NT2/D1 (cell line): ENCODE measurements at regions not wholly inside any gene's neighbourhood (a gene's known extent, or its start where the extent isn't known, plus 50 kb on each side); places are given as distances from the start of the nearest gene placed in this dataset.
"Not testable (repeated sequence)": the region's sequence is repeated elsewhere in the genome, so short reads cannot be mapped to it uniquely, and the experiment has no call there.

Experiments
- DNase-seq: peaks from one replicate; pipeline ENCODE4 v3.0.0-alpha.2; 2011; ENCODE audit warnings: low read depth, low spot score
- H3K27me3 ChIP-seq: 2 replicates; pipeline ENCODE4 v1.6.0; 2011; ENCODE audit warnings: mild to moderate bottlenecking; ENCODE audit not compliant: insufficient read length, insufficient read depth
- H3K36me3 ChIP-seq: 2 replicates; pipeline ENCODE4 v1.6.1; 2011; ENCODE audit warnings: mild to moderate bottlenecking, low read length, mixed read lengths; ENCODE audit not compliant: insufficient read depth, insufficient read length
- H3K4me1 ChIP-seq: 2 replicates; pipeline ENCODE4 v1.5.1; 2011; ENCODE audit not compliant: insufficient read depth, insufficient read length
- H3K4me3 ChIP-seq: 2 replicates; pipeline ENCODE4 v1.5.1; 2011; ENCODE audit warnings: low read depth; ENCODE audit not compliant: insufficient read length
- H3K9ac ChIP-seq: 2 replicates; pipeline ENCODE4 v1.6.0; 2011; ENCODE audit warnings: low read depth; ENCODE audit not compliant: insufficient read length
- H3K9me3 ChIP-seq: 2 replicates; pipeline ENCODE4 v1.5.1; 2011; ENCODE audit warnings: mild to moderate bottlenecking, low read length; ENCODE audit not compliant: insufficient read depth
- SUZ12 ChIP-seq: IDR thresholded peaks from 2 replicates; pipeline ENCODE4 v1.6.1; 2011; ENCODE audit not compliant: insufficient read length, insufficient read depth; ENCODE audit errors: extremely low read depth
- YY1 ChIP-seq: IDR thresholded peaks from 2 replicates; pipeline ENCODE4 v1.6.1; 2011; ENCODE audit not compliant: insufficient read length, insufficient read depth
- ZNF274 ChIP-seq: IDR thresholded peaks from 2 replicates; pipeline ENCODE4 v1.6.1; 2011; ENCODE audit warnings: mild to moderate bottlenecking, low read depth, low read length

- Histone ChIP-seq H3K9ac (no peak overlapping the region), H3K4me1 (no peaks in the 10 kb centered on the region), H3K4me3 (no peak overlapping the region), H3K9me3 (no peaks in the 10 kb centered on the region), H3K36me3 (no peaks in the 10 kb centered on the region), H3K27me3 (no peaks in the 10 kb centered on the region)
- no peak for DNase-seq
- TF ChIP-seq SUZ12 (no peak), YY1 (no peak)
These were observed 1467.0 kb upstream of the B3GALT2 start for GRCh38 chr1:194653385-194653784.

GRCh38 chr1:194647118-194647517 lies 1460.7 kb upstream of the B3GALT2 start:
- H3K27me3 ChIP-seq, result no peaks in the 10 kb centered on the region
- no peak for DNase-seq
- no peak overlapping the region for H3K4me3 ChIP-seq
- no peaks in the 10 kb centered on the region for H3K4me1 ChIP-seq
- H3K36me3 ChIP-seq, result no peaks in the 10 kb centered on the region
- TF ChIP-seq YY1, result no peak
- TF ChIP-seq SUZ12, result no peak
- no peak for TF ChIP-seq ZNF274
- no peak overlapping the region for H3K9ac ChIP-seq
- no peaks in the 10 kb centered on the region; the same call in 1 of the 2 replicates for H3K9me3 ChIP-seq

- Histone ChIP-seq H3K9ac (no peak overlapping the region), H3K4me1 (no peaks in the 10 kb centered on the region), H3K36me3 (no peaks in the 10 kb centered on the region), H3K27me3 (no peaks in the 10 kb centered on the region), H3K4me3 (no peak overlapping the region), H3K9me3 (no peaks in the 10 kb centered on the region; the same call in 1 of the 2 replicates)
- no peak for DNase-seq
- TF ChIP-seq YY1 (no peak), SUZ12 (no peak), ZNF274 (no peak)
These were observed 1458.1 kb upstream of the B3GALT2 start for GRCh38 chr1:194644528-194644927.

GRCh38 chr1:194640322-194640721 lies 1453.9 kb upstream of the B3GALT2 start:
- DNase-seq, result no peak
- Histone ChIP-seq H3K4me3 (no peak overlapping the region), H3K9ac (no peak overlapping the region), H3K36me3 (no peaks in the 10 kb centered on the region), H3K4me1 (no peaks in the 10 kb centered on the region), H3K9me3 (no peaks in the 10 kb centered on the region; the same call in 1 of the 2 replicates), H3K27me3 (no peaks in the 10 kb centered on the region)
- TF ChIP-seq ZNF274 (no peak), YY1 (no peak), SUZ12 (no peak)

- no peak overlapping the region for H3K4me3 ChIP-seq
- no peak overlapping the region for H3K9ac ChIP-seq
- H3K36me3 ChIP-seq, result no peaks in the 10 kb centered on the region
- H3K27me3 ChIP-seq, result no peaks in the 10 kb centered on the region
- H3K9me3 ChIP-seq, result no peaks in the 10 kb centered on the region
- TF ChIP-seq SUZ12, result no peak
- TF ChIP-seq ZNF274, result no peak
- no peak for TF ChIP-seq YY1
- no peak for DNase-seq
- no peaks in the 10 kb centered on the region for H3K4me1 ChIP-seq
These were observed 1442.6 kb upstream of the B3GALT2 start for GRCh38 chr1:194629011-194629410.

- DNase-seq, result no peak
- H3K4me3 ChIP-seq, result no peak overlapping the region
- no peaks in the 10 kb centered on the region for H3K4me1 ChIP-seq
- no peaks in the 10 kb centered on the region for H3K27me3 ChIP-seq
- no peak overlapping the region for H3K9ac ChIP-seq
- TF ChIP-seq YY1 (no peak), SUZ12 (no peak), ZNF274 (no peak)
- H3K9me3 ChIP-seq, result no peaks in the 10 kb centered on the region
- H3K36me3 ChIP-seq, result no peaks in the 10 kb centered on the region
These were observed 1438.4 kb upstream of the B3GALT2 start for GRCh38 chr1:194624833-194625232.

- DNase-seq, result no peak
- TF ChIP-seq SUZ12 (no peak), YY1 (no peak), ZNF274 (no peak)
- H3K9me3 ChIP-seq, result peaks cover 17% of the 10 kb centered on the region; the same call in 1 of the 2 replicates
- H3K4me3 ChIP-seq, result no peak overlapping the region
- H3K4me1 ChIP-seq, result no peaks in the 10 kb centered on the region
- H3K36me3 ChIP-seq, result no peaks in the 10 kb centered on the region
- no peak overlapping the region for H3K9ac ChIP-seq
- H3K27me3 ChIP-seq, result no peaks in the 10 kb centered on the region
These were observed 1431.7 kb upstream of the B3GALT2 start for GRCh38 chr1:194618101-194618500.

- not testable (repeated sequence) for H3K4me1 ChIP-seq, H3K27me3 ChIP-seq, DNase-seq, H3K9ac ChIP-seq, H3K4me3 ChIP-seq, H3K36me3 ChIP-seq
- H3K9me3 ChIP-seq, result peaks cover 17% of the 10 kb centered on the region; the same call in 1 of the 2 replicates
These were observed 1430.9 kb upstream of the B3GALT2 start for GRCh38 chr1:194617272-194617671.
